ENCODE measurements at regions not wholly inside any gene's neighbourhood (a gene's known extent, or its start where the extent isn't known, plus 50 kb on each side); places are given as distances from the start of the nearest gene placed in this dataset.
"Not testable (repeated sequence)": the region's sequence is repeated elsewhere in the genome, so short reads cannot be mapped to it uniquely, and the experiment has no call there.

- not testable (repeated sequence) for TF ChIP-seq CTCF (conservative IDR thresholded peaks at IDR 0.05; ENCODE audit: low read depth in 2 of 2); EZH2phosphoT487 (IDR thresholded peaks at IDR 0.05; ENCODE audit: unreplicated experiment); NANOG (IDR thresholded peaks at IDR 0.05; ENCODE audit: borderline replicate concordance)
Observed at GRCh38 chr1:807699-808390, 115.9 kb upstream of the SAMD11 start.
